ENCODE measurements at regions not wholly inside any gene's neighbourhood (a gene's known extent, or its start where the extent isn't known, plus 50 kb on each side); places are given as distances from the start of the nearest gene placed in this dataset.

GRCh38 chr1:201719812-201720521 is 109.0 kb upstream of the IPO9 start:
- DNase-seq (no peak), ATAC-seq (peak in 1 of 4 donors; percentile 20)
- intact Hi-C loops (cut with DNase I) = no loop called here
- no peak for TF ChIP-seq POLR2A (IDR thresholded peaks at IDR 0.05)
- TF ChIP-seq, protein P1, sequence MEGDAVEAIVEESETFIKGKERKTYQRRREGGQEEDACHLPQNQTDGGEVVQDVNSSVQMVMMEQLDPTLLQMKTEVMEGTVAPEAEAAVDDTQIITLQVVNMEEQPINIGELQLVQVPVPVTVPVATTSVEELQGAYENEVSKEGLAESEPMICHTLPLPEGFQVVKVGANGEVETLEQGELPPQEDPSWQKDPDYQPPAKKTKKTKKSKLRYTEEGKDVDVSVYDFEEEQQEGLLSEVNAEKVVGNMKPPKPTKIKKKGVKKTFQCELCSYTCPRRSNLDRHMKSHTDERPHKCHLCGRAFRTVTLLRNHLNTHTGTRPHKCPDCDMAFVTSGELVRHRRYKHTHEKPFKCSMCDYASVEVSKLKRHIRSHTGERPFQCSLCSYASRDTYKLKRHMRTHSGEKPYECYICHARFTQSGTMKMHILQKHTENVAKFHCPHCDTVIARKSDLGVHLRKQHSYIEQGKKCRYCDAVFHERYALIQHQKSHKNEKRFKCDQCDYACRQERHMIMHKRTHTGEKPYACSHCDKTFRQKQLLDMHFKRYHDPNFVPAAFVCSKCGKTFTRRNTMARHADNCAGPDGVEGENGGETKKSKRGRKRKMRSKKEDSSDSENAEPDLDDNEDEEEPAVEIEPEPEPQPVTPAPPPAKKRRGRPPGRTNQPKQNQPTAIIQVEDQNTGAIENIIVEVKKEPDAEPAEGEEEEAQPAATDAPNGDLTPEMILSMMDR (IDR thresholded peaks at IDR 0.05) = no peak
- no peak overlapping the region for H3K27ac ChIP-seq
- H3K4me1 ChIP-seq = no peaks in the 10 kb centered on the region
- WGBS (ENCODE audit: insufficient coverage, low coverage, low lambda C conversion rate, missing lambda C conversion rate) = 67% methylated on average over 3 of the region's 9 CpGs
- H3K4me3 ChIP-seq = no peak overlapping the region
- no peaks in the 10 kb centered on the region for H3K9me3 ChIP-seq
- H3K36me3 ChIP-seq = no peaks in the 10 kb centered on the region
- no peaks in the 10 kb centered on the region for H3K27me3 ChIP-seq

GRCh38 chr1:201720522-201720844 is 108.5 kb upstream of the IPO9 start:
- H3K27ac ChIP-seq = no peak overlapping the region
- no peaks in the 10 kb centered on the region for H3K9me3 ChIP-seq
- no peaks in the 10 kb centered on the region for H3K27me3 ChIP-seq
- DNase-seq (no peak), ATAC-seq (no peak)
- intact Hi-C loops (cut with DNase I) = no loop called here
- no peak overlapping the region for H3K4me3 ChIP-seq
- TF ChIP-seq, protein P1 (IDR thresholded peaks at IDR 0.05) = no peak
- TF ChIP-seq POLR2A (IDR thresholded peaks at IDR 0.05) = no peak
- no CpG with 5 or more reads among the region's 3 CpGs for WGBS (ENCODE audit: insufficient coverage, low coverage, low lambda C conversion rate, missing lambda C conversion rate)
- no peaks in the 10 kb centered on the region for H3K4me1 ChIP-seq
- no peaks in the 10 kb centered on the region for H3K36me3 ChIP-seq

DNA sequence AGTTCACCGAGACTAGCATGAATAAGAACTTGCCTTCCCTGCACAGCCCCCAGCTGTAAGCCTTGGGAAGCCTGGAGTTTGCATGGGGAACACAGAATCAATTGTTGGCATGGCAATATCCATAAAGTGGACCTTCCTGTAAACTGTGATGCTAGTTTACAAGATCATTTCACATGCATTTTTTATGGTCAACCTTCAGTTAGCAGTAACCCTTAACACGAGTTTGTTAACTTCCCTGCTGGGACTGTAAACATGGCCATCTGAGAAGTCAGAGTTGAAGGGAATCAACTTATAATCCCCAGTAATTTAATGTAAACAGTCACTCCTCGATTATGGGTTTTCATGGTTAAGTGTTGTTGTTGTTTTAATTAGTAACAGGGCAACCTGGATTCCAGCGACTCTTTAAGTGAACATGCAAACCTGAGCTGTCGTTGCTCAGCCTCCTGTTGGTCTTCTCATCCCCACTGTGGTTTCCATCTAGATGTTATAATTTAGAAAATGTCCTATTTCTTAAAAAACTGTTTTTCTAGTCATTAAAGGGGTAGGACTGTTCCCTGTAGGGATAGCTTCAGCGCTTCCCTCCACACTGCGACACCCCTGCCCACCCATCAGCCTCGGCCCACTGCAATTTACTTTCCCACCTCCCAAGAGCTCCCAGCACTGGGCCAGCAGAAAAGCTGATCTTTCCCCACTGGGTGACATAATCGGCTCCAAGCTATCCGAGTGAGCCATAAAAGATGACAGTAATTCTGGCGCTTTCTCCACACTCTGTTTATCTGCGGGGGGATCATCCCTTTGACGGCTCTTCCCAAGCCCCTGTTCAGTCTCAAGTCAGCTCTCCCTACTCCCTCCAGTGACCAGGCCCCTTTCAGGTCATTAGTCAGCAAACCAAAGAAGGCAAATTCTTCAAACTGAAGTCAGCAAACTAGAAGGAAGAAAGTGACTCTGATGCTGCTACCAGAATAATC is 107.6 kb upstream of the IPO9 start:
- Histone ChIP-seq H3K4me1 (no peaks in the 10 kb centered on the region), H3K27me3 (no peaks in the 10 kb centered on the region), H3K36me3 (no peaks in the 10 kb centered on the region), H3K9me3 (no peaks in the 10 kb centered on the region), H3K27ac (no peak overlapping the region), H3K4me3 (no peak overlapping the region)
- TF ChIP-seq, protein P1 (IDR thresholded peaks at IDR 0.05) = no peak
- TF ChIP-seq POLR2A (IDR thresholded peaks at IDR 0.05) = no peak
- DNase-seq (no peak), ATAC-seq (peak in 1 of 4 donors; percentile 43)
- intact Hi-C loops (cut with DNase I) = no loop called here
- 64% methylated on average over 13 of the region's 13 CpGs for WGBS (ENCODE audit: insufficient coverage, low coverage, low lambda C conversion rate, missing lambda C conversion rate)

DNA sequence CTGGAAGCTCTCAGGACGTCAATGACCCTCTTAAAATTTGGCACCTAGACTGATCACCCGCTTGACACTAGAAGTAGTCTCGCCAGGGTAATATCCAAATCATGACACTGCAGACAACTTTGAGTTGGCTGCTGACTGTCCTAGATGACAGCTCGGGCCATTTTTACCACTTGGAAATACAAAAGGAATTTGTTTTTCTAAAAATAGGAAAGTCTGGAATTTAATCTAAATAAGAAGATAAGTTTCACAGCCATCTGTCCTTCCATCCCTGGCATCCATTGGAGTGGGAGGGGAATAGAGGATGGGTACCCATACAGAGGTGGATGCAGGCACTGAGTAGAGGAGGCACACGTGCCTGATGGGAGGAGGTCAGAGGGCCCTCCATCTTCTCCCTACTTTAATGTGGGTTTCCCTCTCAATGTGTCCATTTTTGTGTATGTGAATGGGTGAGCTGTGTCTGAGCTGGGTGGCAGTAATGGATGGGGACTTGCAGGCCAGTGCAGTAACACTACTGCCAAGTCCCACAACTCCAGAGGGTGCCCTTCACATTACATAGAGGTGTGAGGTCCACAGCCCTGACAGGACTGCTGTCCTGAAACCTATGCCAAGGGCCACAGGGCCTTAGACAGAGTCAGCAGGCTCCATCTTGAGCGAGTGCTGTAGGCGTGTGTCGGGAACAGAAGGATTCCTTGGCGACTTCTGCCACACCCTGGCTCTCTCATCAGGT is 104.8 kb upstream of the IPO9 start:
- H3K4me3 ChIP-seq = no peak overlapping the region
- no peaks in the 10 kb centered on the region for H3K27me3 ChIP-seq
- H3K9me3 ChIP-seq = no peaks in the 10 kb centered on the region
- intact Hi-C loops (cut with DNase I) = no loop called here
- H3K27ac ChIP-seq = no peak overlapping the region
- ATAC-seq (no peak), DNase-seq (no peak)
- 59% methylated on average over 5 of the region's 9 CpGs for WGBS (ENCODE audit: insufficient coverage, low coverage, low lambda C conversion rate, missing lambda C conversion rate)
- no peak for TF ChIP-seq POLR2A (IDR thresholded peaks at IDR 0.05)
- TF ChIP-seq, protein P1 (IDR thresholded peaks at IDR 0.05) = no peak
- H3K4me1 ChIP-seq = no peaks in the 10 kb centered on the region
- no peaks in the 10 kb centered on the region for H3K36me3 ChIP-seq

All from right lobe of liver (tissue), 6 donors.